Upper lobe of left lung (tissue), 4 donors: ENCODE measurements at regions not wholly inside any gene's neighbourhood (a gene's known extent, or its start where the extent isn't known, plus 50 kb on each side); places are given as distances from the start of the nearest gene placed in this dataset.

ENCODE experiments used
- POLR2A ChIP-seq, 4 donors: fragments of 450-650 bp; IDR thresholded peaks; one replicate each; pipeline ENCODE4 v1.5.1; 2016 to 2017; ENCODE audit warnings: antibody characterized with exemption in 4 of 4, mild to moderate bottlenecking in 2 of 4
- POLR2AphosphoS5 ChIP-seq, 2 donors: sonication (generic); formaldehyde crosslinking; IDR thresholded peaks; one replicate each; pipeline ENCODE4 v1.5.1; 2017; ENCODE audit warnings: antibody characterized with exemption in 2 of 2
- TF ChIP-seq, protein P1 (sequence below), 6 experiments: fragments of 450-650 bp in 4 of 6; fragments of 200-600 bp in 2 of 6; sonication (generic) in 2 of 6; IDR thresholded peaks; one replicate each; pipeline ENCODE4 v1.5.1; 2016 to 2019; ENCODE audit warnings: antibody characterized with exemption in 6 of 6

DNA sequence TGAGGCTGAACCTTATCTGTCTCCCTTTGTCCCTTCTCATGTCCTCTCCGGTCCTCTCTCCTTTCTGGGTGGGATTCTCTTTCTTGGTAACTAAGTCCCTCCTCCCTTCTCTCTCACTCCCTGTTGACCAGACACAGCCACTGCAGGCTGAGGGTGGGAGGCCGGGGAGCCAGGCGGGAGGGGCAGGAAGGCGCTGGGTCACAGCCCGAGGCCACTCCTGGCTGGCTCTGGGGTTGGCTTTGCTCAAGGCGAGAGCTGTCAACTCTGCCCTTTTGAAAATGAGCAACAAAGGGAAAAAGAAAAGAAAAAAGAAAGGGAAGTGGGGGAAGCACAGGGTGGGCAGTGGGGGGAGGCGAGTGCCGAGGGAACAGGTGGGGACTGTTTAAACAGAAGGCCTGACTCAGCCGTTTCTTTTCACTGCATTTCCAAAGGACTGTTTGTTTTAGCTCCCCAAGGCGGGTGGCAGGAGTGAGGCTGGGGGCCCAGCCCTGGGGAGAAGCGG lies 70.5 kb upstream of the IGFBP5 start:
- TF ChIP-seq POLR2AphosphoS5 (IDR thresholded peaks at IDR 0.05) (no peak), POLR2A (IDR thresholded peaks at IDR 0.05) (no peak)
- TF ChIP-seq, protein P1, sequence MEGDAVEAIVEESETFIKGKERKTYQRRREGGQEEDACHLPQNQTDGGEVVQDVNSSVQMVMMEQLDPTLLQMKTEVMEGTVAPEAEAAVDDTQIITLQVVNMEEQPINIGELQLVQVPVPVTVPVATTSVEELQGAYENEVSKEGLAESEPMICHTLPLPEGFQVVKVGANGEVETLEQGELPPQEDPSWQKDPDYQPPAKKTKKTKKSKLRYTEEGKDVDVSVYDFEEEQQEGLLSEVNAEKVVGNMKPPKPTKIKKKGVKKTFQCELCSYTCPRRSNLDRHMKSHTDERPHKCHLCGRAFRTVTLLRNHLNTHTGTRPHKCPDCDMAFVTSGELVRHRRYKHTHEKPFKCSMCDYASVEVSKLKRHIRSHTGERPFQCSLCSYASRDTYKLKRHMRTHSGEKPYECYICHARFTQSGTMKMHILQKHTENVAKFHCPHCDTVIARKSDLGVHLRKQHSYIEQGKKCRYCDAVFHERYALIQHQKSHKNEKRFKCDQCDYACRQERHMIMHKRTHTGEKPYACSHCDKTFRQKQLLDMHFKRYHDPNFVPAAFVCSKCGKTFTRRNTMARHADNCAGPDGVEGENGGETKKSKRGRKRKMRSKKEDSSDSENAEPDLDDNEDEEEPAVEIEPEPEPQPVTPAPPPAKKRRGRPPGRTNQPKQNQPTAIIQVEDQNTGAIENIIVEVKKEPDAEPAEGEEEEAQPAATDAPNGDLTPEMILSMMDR (IDR thresholded peaks at IDR 0.05), result no peak
